Activated T-cell treated with anti-CD3 and anti-CD28 coated beads, Interleukin-2, amount 50 U/mL, for 48 hours (primary cell): ENCODE measurements at regions not wholly inside any gene's neighbourhood (a gene's known extent, or its start where the extent isn't known, plus 50 kb on each side); places are given as distances from the start of the nearest gene placed in this dataset.

Source experiments
- DNase-seq, 2 experiments: peaks; one replicate each; pipeline ENCODE4 v3.0.0-alpha.2; 2020

- DNase-seq, result no peak
Measured at GRCh38 chr14:53537422-53538315, 384.5 kb upstream of the DDHD1 start.

GRCh38 chr14:53536446-53536845 is 383.3 kb upstream of the DDHD1 start:
- no peak for DNase-seq

- DNase-seq, result no peak
Measured at GRCh38 chr14:53534841-53535240, 381.7 kb upstream of the DDHD1 start.

- no peak for DNase-seq
Measured at GRCh38 chr14:53533384-53533970, 380.4 kb upstream of the DDHD1 start.

GRCh38 chr14:53532853-53533252 is 379.7 kb upstream of the DDHD1 start:
- no peak for DNase-seq

- DNase-seq, result no peak
Measured at GRCh38 chr14:53531730-53532129, 378.6 kb upstream of the DDHD1 start.

GRCh38 chr14:53531156-53531555 is 378.0 kb upstream of the DDHD1 start:
- no peak for DNase-seq

GRCh38 chr14:53529519-53529918 is 376.4 kb upstream of the DDHD1 start:
- no peak for DNase-seq

GRCh38 chr14:53528185-53528671 is 375.1 kb upstream of the DDHD1 start:
- no peak for DNase-seq

- no peak for DNase-seq
Measured at GRCh38 chr14:53526200-53526599, 373.1 kb upstream of the DDHD1 start.

- no peak for DNase-seq
Measured at GRCh38 chr14:53525608-53526007, 372.5 kb upstream of the DDHD1 start.

- no peak for DNase-seq
Measured at GRCh38 chr14:53524391-53524790, 371.3 kb upstream of the DDHD1 start.

- no peak for DNase-seq
Measured at GRCh38 chr14:53523226-53523625, 370.1 kb upstream of the DDHD1 start.

GRCh38 chr14:53520078-53520928 is 367.2 kb upstream of the DDHD1 start:
- DNase-seq, result no peak

- DNase-seq, result no peak
Measured at GRCh38 chr14:53519137-53519536, 366.0 kb upstream of the DDHD1 start.

- no peak for DNase-seq
Measured at GRCh38 chr14:53517270-53517960, 364.3 kb upstream of the DDHD1 start.

- no peak for DNase-seq
Measured at GRCh38 chr14:53516261-53516774, 363.2 kb upstream of the DDHD1 start.

GRCh38 chr14:53515276-53515675 is 362.2 kb upstream of the DDHD1 start:
- no peak for DNase-seq

GRCh38 chr14:53514197-53514596 is 361.1 kb upstream of the DDHD1 start:
- DNase-seq, result no peak

GRCh38 chr14:53510281-53510912 is 357.3 kb upstream of the DDHD1 start:
- DNase-seq, result no peak

- DNase-seq, result no peak
Measured at GRCh38 chr14:53509276-53510244, 356.4 kb upstream of the DDHD1 start.
